AG10803 (cell line): ENCODE measurements at regions not wholly inside any gene's neighbourhood (a gene's known extent, or its start where the extent isn't known, plus 50 kb on each side); places are given as distances from the start of the nearest gene placed in this dataset.

ENCODE experiments used
- DNase-seq: peaks from one replicate; pipeline ENCODE4 v3.0.0; 2010; ENCODE audit warnings: low read depth
- H3K4me3 ChIP-seq: 2 replicates; pipeline ENCODE4 v1.5.1; 2011; ENCODE audit warnings: mild to moderate bottlenecking, low read length, control low read depth
- CTCF ChIP-seq: conservative IDR thresholded peaks from 2 replicates; pipeline ENCODE4 v1.5.1; 2011; ENCODE audit warnings: mild to moderate bottlenecking, low read length, control low read depth, inconsistent platforms

GRCh38 chr10:128680116-128680515 is 553.9 kb upstream of the MKI67 start:
- no peak for DNase-seq
- TF ChIP-seq CTCF, result no peak
- H3K4me3 ChIP-seq, result no peak overlapping the region

GRCh38 chr10:128684215-128684614 is 558.0 kb upstream of the MKI67 start:
- H3K4me3 ChIP-seq, result no peak overlapping the region
- TF ChIP-seq CTCF, result no peak
- no peak for DNase-seq

- DNase-seq, result no peak
- no peak overlapping the region for H3K4me3 ChIP-seq
- TF ChIP-seq CTCF, result no peak
Measured at GRCh38 chr10:128686630-128687278, 560.5 kb upstream of the MKI67 start.

- H3K4me3 ChIP-seq, result no peak overlapping the region
- DNase-seq, result no peak
- TF ChIP-seq CTCF, result no peak
Measured at GRCh38 chr10:128687408-128687807, 561.2 kb upstream of the MKI67 start.

GRCh38 chr10:128687927-128688549 is 561.8 kb upstream of the MKI67 start:
- DNase-seq, result no peak
- H3K4me3 ChIP-seq, result no peak overlapping the region
- TF ChIP-seq CTCF, result no peak

GRCh38 chr10:128689667-128690066 is 563.4 kb upstream of the MKI67 start:
- TF ChIP-seq CTCF, result no peak
- DNase-seq, result no peak
- no peak overlapping the region for H3K4me3 ChIP-seq

- H3K4me3 ChIP-seq, result no peak overlapping the region
- no peak for DNase-seq
- no peak for TF ChIP-seq CTCF
Measured at GRCh38 chr10:128693493-128694131, 567.4 kb upstream of the MKI67 start.
